K562 (cell line): ENCODE measurements at regions not wholly inside any gene's neighbourhood (a gene's known extent, or its start where the extent isn't known, plus 50 kb on each side); places are given as distances from the start of the nearest gene placed in this dataset.

Experiments
- ATAC-seq: fragments of 200-7000 bp; cut with Tn5 transposase; 3 replicates; pipeline ENCODE4 v1.9.1; 2020; ENCODE audit warnings: moderate library complexity
- BruUV-seq: library from RNA; stranded (reverse); fragments of 400-500 nt; replicated peaks from 2 replicates; lab custom pipeline; 2021; lab: Mats Ljungman, UMichigan
- CTCF ChIA-PET: fragments of 300-600 bp; formaldehyde crosslinking; extraction: SDS; loops from one replicate; lab custom pipeline; 2021; ENCODE audit warnings: low intra/inter-chr PET ratio; lab: Yijun Ruan, JAX
- POLR2A ChIA-PET: fragments of 300-600, 350-650 bp; sonication (Branson Sonifier 250); formaldehyde crosslinking; extraction: SDS; loops from one replicate; lab custom pipeline; 2021; ENCODE audit warnings: antibody characterized with exemption, inconsistent platforms; lab: Yijun Ruan, JAX
- DNase-seq, 4 experiments: peaks; one replicate each; pipeline versions ENCODE4 v3.0.0 to v3.0.0-alpha.2; 2011 to 2018; ENCODE audit warnings: low spot score in 3 of 4, mixed read lengths in 3 of 4; ENCODE audit errors: extremely low read depth in 1 of 4
- FAIRE-seq: peaks from 2 replicates; lab custom pipeline; 2011; peaks lifted over from hg19 to GRCh38; lab: Jason Lieb, UNC
- H2AFZ ChIP-seq: 2 replicates; pipeline ENCODE4 v1.6.0; 2011; ENCODE audit warnings: low read depth, low read length, control low read depth, inconsistent platforms
- H3K27ac ChIP-seq: fragments of 200-600 bp; 3 replicates; pipeline ENCODE4 v1.8.0; 2011; ENCODE audit warnings: low read depth, mild to moderate bottlenecking, control low read depth, inconsistent platforms, low read length, moderate library complexity, mixed read lengths; ENCODE audit errors: extremely low read depth
- H3K27me3 ChIP-seq, 2 experiments: fragments of 300-600 bp in 1 of 2; 2 replicates in 1 of 2; 3 replicates in 1 of 2; pipeline versions ENCODE4 v1.6.0 to v1.8.0; 2011; ENCODE audit warnings: inconsistent platforms in 2 of 2, low read length in 2 of 2, mild to moderate bottlenecking in 1 of 2, mixed read lengths in 1 of 2, moderate library complexity in 1 of 2; ENCODE audit not compliant: control insufficient read depth in 2 of 2, insufficient read depth in 2 of 2
- H3K36me3 ChIP-seq: fragments of 300-600 bp; 3 replicates; pipeline ENCODE4 v1.8.0; 2011; ENCODE audit warnings: mild to moderate bottlenecking, low read length, inconsistent platforms; ENCODE audit not compliant: control insufficient read depth, insufficient read depth
- H3K4me1 ChIP-seq, 2 experiments: fragments of 200-600 bp in 1 of 2; replicated peaks in 1 of 2; 2 replicates in 1 of 2; 3 replicates in 1 of 2; pipeline versions ENCODE4 v1.5.1 to v1.8.0; 2011; ENCODE audit warnings: inconsistent platforms in 2 of 2, low read length in 2 of 2, mild to moderate bottlenecking in 1 of 2, mixed read lengths in 1 of 2, moderate library complexity in 1 of 2; ENCODE audit not compliant: control insufficient read depth in 2 of 2, insufficient read depth in 2 of 2
- H3K4me2 ChIP-seq: 2 replicates; pipeline ENCODE4 v1.6.1; 2011; ENCODE audit warnings: low read length, control low read depth, inconsistent platforms, mixed read lengths; ENCODE audit not compliant: insufficient read depth
- H3K4me3 ChIP-seq: fragments of 200-600 bp; sonication (generic), shearing (Covaris generic); 2 replicates; pipeline ENCODE4 v1.5.1; 2016; ENCODE audit warnings: control low read depth, inconsistent platforms
- H3K79me2 ChIP-seq: fragments of 200-600 bp; 3 replicates; pipeline ENCODE4 v1.8.0; 2011; ENCODE audit warnings: low read length, inconsistent platforms; ENCODE audit not compliant: control insufficient read depth, insufficient read depth
- H3K9ac ChIP-seq, 2 experiments: 2 replicates each; pipeline versions ENCODE4 v1.6.0 to v1.6.1; 2011; ENCODE audit warnings: low read depth in 2 of 2, low read length in 2 of 2, control low read depth in 1 of 2, inconsistent platforms in 1 of 2, mild to moderate bottlenecking in 1 of 2, mixed read lengths in 1 of 2; ENCODE audit not compliant: insufficient read depth in 1 of 2
- H3K9me1 ChIP-seq: one replicate; pipeline ENCODE4 v1.6.0; 2011; ENCODE audit warnings: inconsistent platforms, mild to moderate bottlenecking, low read length, moderate library complexity; ENCODE audit not compliant: control insufficient read depth, insufficient read depth
- H3K9me3 ChIP-seq: replicated peaks from 2 replicates; pipeline ENCODE4 v1.5.1; 2011; ENCODE audit warnings: low read depth, low read length, inconsistent platforms; ENCODE audit not compliant: control insufficient read depth, insufficient read depth
- H4K20me1 ChIP-seq: replicated peaks from 2 replicates; pipeline ENCODE4 v1.6.1; 2011; ENCODE audit warnings: low read length, inconsistent platforms, mixed read lengths; ENCODE audit not compliant: control insufficient read depth, insufficient read depth
- CEBPG ChIP-seq, 3 experiments: fragments of 200-800 bp in 1 of 3; sonication (Bioruptor generic) in 1 of 3; sonication (generic) in 1 of 3; formaldehyde crosslinking in 1 of 3; IDR thresholded peaks in 2 of 3; conservative IDR thresholded peaks in 1 of 3; 2 replicates each; pipeline versions ENCODE4 v1.6.1 to v1.8.0; 2016 to 2022; ENCODE audit warnings: missing compliant biosample characterization in 2 of 3, missing genetic modification characterization in 2 of 3, mild to moderate bottlenecking in 1 of 3, missing genetic modification reagents in 1 of 3
- HNRNPUL1 ChIP-seq: fragments of 200-400 bp; formaldehyde crosslinking; IDR thresholded peaks from 2 replicates; pipeline ENCODE4 v1.6.1; 2017; ENCODE audit warnings: low read length
- NR2F6 ChIP-seq: fragments of 450-650 bp; formaldehyde crosslinking; IDR thresholded peaks from 2 replicates; pipeline ENCODE4 v1.4.0; 2020; ENCODE audit warnings: mild to moderate bottlenecking
- POLR2B ChIP-seq: fragments of 450-650 bp; IDR thresholded peaks from 2 replicates; pipeline ENCODE4 v1.6.1; 2018; ENCODE audit warnings: low read depth; ENCODE audit not compliant: partially characterized antibody
- USF2 ChIP-seq: sonication (generic); formaldehyde crosslinking; IDR thresholded peaks from 2 replicates; pipeline ENCODE4 v1.5.0; 2020; ENCODE audit warnings: missing genetic modification reagents
- ZKSCAN8 ChIP-seq: fragments of 200-800 bp; sonication (Bioruptor generic); IDR thresholded peaks from 2 replicates; pipeline ENCODE4 v1.6.1; 2016; ENCODE audit warnings: missing genetic modification characterization, missing compliant biosample characterization
- ZNF311 ChIP-seq: fragments of 250-450 bp; sonication (Bioruptor Pico); IDR thresholded peaks from 2 replicates; pipeline ENCODE4 v1.4.0; 2020; ENCODE audit warnings: mild to moderate bottlenecking, moderate library complexity
- ZNF436 ChIP-seq: fragments of 250-450, 450-650 bp; sonication (Bioruptor Pico); formaldehyde crosslinking; IDR thresholded peaks from 2 replicates; pipeline ENCODE4 v1.7.0; 2020; ENCODE audit warnings: mild to moderate bottlenecking
- ZNF57 ChIP-seq: fragments of 450-650 bp; formaldehyde crosslinking; IDR thresholded peaks from 2 replicates; pipeline ENCODE4 v1.4.0; 2020; ENCODE audit warnings: mild to moderate bottlenecking, moderate library complexity
- WGBS: fragments of 100-300 bp; shearing (Covaris generic); methylation state at CpG from one replicate; pipeline ENCODE4 v1.1.6; 2016; ENCODE audit warnings: low coverage, mixed read lengths; ENCODE audit not compliant: insufficient coverage; ENCODE audit errors: missing lambda C conversion rate; 5-methylcytosine and 5-hydroxymethylcytosine counted together
- in situ Hi-C: fragments of 300-500 bp; cut with MboI; formaldehyde crosslinking; loops from 4 replicates; pipeline ENCODE4 v1.15.0; 2018; ENCODE audit warnings: inconsistent platforms, mixed read lengths
- intact Hi-C: fragments of 100-400 bp; cut with micrococcal nuclease; formaldehyde crosslinking; loops from 2 replicates; pipeline ENCODE4 v1.14.2; 2022
- TF ChIP-seq, protein P1 (sequence below): fragments of 250-450 bp; sonication (Bioruptor Pico); IDR thresholded peaks from 2 replicates; pipeline ENCODE4 v1.8.0; 2022; ENCODE audit warnings: inconsistent platforms, mild to moderate bottlenecking, moderate library complexity, borderline replicate concordance

- no peaks in the 10 kb centered on the region for H3K27me3 ChIP-seq
- no peaks in the 10 kb centered on the region for H3K4me1 ChIP-seq
- H3K9ac ChIP-seq, result no peak overlapping the region
- ChIA-PET POLR2A (no interaction called here), CTCF (no interaction called here)
- FAIRE-seq (no peak), ATAC-seq (no peak)
- in situ Hi-C loops (no loop called here), intact Hi-C loops (no loop called here)
- no peak overlapping the region for H2AFZ ChIP-seq
- no TSS peak for BruUV-seq
- WGBS, result 0% methylated on average over 4 of the region's 4 CpGs
- no peak overlapping the region for H3K27ac ChIP-seq
- H3K79me2 ChIP-seq, result no peaks in the 10 kb centered on the region
- H3K9me1 ChIP-seq, result no peaks in the 10 kb centered on the region
- no peak overlapping the region for H3K4me2 ChIP-seq
- no peak for TF ChIP-seq ZNF57 (CRISPR knock-in tag)
- TF ChIP-seq ZNF311 (CRISPR knock-in tag), result no peak
- no peak for TF ChIP-seq USF2 (CRISPR knock-in tag)
- TF ChIP-seq NR2F6, result no peak
- TF ChIP-seq, protein P1, sequence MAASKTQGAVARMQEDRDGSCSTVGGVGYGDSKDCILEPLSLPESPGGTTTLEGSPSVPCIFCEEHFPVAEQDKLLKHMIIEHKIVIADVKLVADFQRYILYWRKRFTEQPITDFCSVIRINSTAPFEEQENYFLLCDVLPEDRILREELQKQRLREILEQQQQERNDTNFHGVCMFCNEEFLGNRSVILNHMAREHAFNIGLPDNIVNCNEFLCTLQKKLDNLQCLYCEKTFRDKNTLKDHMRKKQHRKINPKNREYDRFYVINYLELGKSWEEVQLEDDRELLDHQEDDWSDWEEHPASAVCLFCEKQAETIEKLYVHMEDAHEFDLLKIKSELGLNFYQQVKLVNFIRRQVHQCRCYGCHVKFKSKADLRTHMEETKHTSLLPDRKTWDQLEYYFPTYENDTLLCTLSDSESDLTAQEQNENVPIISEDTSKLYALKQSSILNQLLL (CRISPR knock-in tag), result no peak
- TF ChIP-seq POLR2B, result no peak
- TF ChIP-seq HNRNPUL1, result no peak
- no peak for TF ChIP-seq ZNF436 (CRISPR knock-in tag)
- no peak for TF ChIP-seq CEBPG (CRISPR knock-in tag; IDR thresholded peaks at IDR 0.05)
- TF ChIP-seq CEBPG (tag; conservative IDR thresholded peaks at IDR 0.05 in 1 of 2, IDR thresholded peaks at IDR 0.05 in 1 of 2), result no peak
- TF ChIP-seq ZKSCAN8, result no peak
- TF ChIP-seq, all 486 proteins: peak for 0
- Histone ChIP-seq H3K9me3 (no peaks in the 10 kb centered on the region), H4K20me1 (no peaks in the 10 kb centered on the region), H3K36me3 (no peaks in the 10 kb centered on the region), H3K4me3 (no peak overlapping the region)
- DNase-seq, result no peak
Observed at GRCh38 chr9:109872901-109873300, 92.9 kb downstream of the PALM2AKAP2 start.
